DND-41 (cell line): ENCODE measurements at regions not wholly inside any gene's neighbourhood (a gene's known extent, or its start where the extent isn't known, plus 50 kb on each side); places are given as distances from the start of the nearest gene placed in this dataset.

Experiments
- ATAC-seq: fragments of 200-7000 bp; cut with Tn5 transposase; 3 replicates; pipeline ENCODE4 v1.9.1; 2021; ENCODE audit warnings: low read depth; ENCODE audit not compliant: insufficient read depth
- DNase-seq: peaks from one replicate; pipeline ENCODE4 v3.0.0-alpha.2; 2020
- H2AFZ ChIP-seq: 2 replicates; pipeline ENCODE4 v1.6.0; 2012; ENCODE audit warnings: low read depth, low read length
- H3K27ac ChIP-seq: 2 replicates; pipeline ENCODE4 v1.5.1; 2012; ENCODE audit warnings: low read length, inconsistent platforms
- H3K27me3 ChIP-seq: fragments of 200-600 bp; sonication (generic); 2 replicates; pipeline ENCODE4 v1.6.0; 2012; ENCODE audit warnings: low read length, mild to moderate bottlenecking, inconsistent platforms; ENCODE audit not compliant: insufficient read depth, poor library complexity
- H3K36me3 ChIP-seq: 2 replicates; pipeline ENCODE4 v1.5.1; 2012; ENCODE audit warnings: low read length, inconsistent platforms; ENCODE audit not compliant: insufficient read depth
- H3K4me1 ChIP-seq: 2 replicates; pipeline ENCODE4 v1.5.1; 2012; ENCODE audit warnings: mild to moderate bottlenecking, low read length; ENCODE audit not compliant: insufficient read depth
- H3K4me2 ChIP-seq: 2 replicates; pipeline ENCODE4 v1.6.0; 2012; ENCODE audit warnings: mild to moderate bottlenecking, moderate library complexity, low read length, inconsistent platforms; ENCODE audit not compliant: insufficient read depth
- H3K4me3 ChIP-seq, 2 experiments: fragments of 200-600 bp in 1 of 2; shearing (Covaris generic) in 1 of 2; 2 replicates each; pipeline ENCODE4 v1.5.1; 2012 to 2016; ENCODE audit warnings: inconsistent platforms in 2 of 2, low read length in 2 of 2, mild to moderate bottlenecking in 2 of 2, low read depth in 1 of 2, moderate library complexity in 1 of 2
- H3K79me2 ChIP-seq: 2 replicates; pipeline ENCODE4 v1.6.0; 2012; ENCODE audit warnings: low read length, inconsistent platforms; ENCODE audit not compliant: insufficient read depth
- H3K9ac ChIP-seq: 2 replicates; pipeline ENCODE4 v1.6.0; 2012; ENCODE audit warnings: low read depth, mild to moderate bottlenecking, inconsistent platforms, low read length, moderate library complexity
- H3K9me3 ChIP-seq: 2 replicates; pipeline ENCODE4 v1.5.1; 2012; ENCODE audit warnings: low read length, moderate library complexity, mild to moderate bottlenecking, inconsistent platforms; ENCODE audit not compliant: insufficient read depth, severe bottlenecking
- H4K20me1 ChIP-seq: 2 replicates; pipeline ENCODE4 v1.6.0; 2012; ENCODE audit warnings: low read length; ENCODE audit not compliant: insufficient read depth
- EZH2 ChIP-seq: IDR thresholded peaks from 3 replicates; pipeline ENCODE4 v1.6.1; 2012; ENCODE audit warnings: borderline replicate concordance, low read depth, mild to moderate bottlenecking, moderate library complexity, low read length, inconsistent platforms; ENCODE audit not compliant: severe bottlenecking
- TF ChIP-seq, protein P1 (sequence below): IDR thresholded peaks from 2 replicates; pipeline ENCODE4 v1.5.1; 2012; ENCODE audit warnings: borderline replicate concordance, low read length, moderate library complexity, mild to moderate bottlenecking; ENCODE audit not compliant: poor library complexity, severe bottlenecking; ENCODE audit errors: extremely low read depth

DNA sequence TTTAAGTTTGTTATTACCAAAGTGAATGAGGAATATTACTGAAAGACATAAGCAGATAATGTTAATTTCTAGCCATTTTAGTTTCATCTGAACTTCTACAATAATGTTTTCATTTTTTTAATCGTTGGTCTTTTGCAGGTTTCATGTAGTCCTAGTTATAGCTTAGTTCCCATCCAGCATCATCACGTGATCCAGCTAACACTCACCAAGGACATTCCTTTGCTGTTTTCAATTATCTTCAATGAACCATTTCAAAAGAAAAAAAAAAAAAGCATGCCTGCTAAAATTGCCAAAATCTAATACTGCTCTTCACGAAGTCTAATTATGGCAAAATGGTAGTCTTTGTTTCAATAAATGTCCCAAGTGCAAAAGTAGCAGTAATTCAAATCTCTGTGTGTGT lies 187.7 kb upstream of the ATXN7L3B start:
- no peaks in the 10 kb centered on the region for H3K36me3 ChIP-seq
- no peak overlapping the region for H3K9ac ChIP-seq
- H3K79me2 ChIP-seq, result no peaks in the 10 kb centered on the region
- H3K27me3 ChIP-seq, result no peaks in the 10 kb centered on the region
- DNase-seq, result no peak
- TF ChIP-seq EZH2, result no peak
- TF ChIP-seq, protein P1, sequence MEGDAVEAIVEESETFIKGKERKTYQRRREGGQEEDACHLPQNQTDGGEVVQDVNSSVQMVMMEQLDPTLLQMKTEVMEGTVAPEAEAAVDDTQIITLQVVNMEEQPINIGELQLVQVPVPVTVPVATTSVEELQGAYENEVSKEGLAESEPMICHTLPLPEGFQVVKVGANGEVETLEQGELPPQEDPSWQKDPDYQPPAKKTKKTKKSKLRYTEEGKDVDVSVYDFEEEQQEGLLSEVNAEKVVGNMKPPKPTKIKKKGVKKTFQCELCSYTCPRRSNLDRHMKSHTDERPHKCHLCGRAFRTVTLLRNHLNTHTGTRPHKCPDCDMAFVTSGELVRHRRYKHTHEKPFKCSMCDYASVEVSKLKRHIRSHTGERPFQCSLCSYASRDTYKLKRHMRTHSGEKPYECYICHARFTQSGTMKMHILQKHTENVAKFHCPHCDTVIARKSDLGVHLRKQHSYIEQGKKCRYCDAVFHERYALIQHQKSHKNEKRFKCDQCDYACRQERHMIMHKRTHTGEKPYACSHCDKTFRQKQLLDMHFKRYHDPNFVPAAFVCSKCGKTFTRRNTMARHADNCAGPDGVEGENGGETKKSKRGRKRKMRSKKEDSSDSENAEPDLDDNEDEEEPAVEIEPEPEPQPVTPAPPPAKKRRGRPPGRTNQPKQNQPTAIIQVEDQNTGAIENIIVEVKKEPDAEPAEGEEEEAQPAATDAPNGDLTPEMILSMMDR, result no peak
- H3K4me3 ChIP-seq, result no peak overlapping the region
- no peak for ATAC-seq
- H3K9me3 ChIP-seq, result no peaks in the 10 kb centered on the region
- H4K20me1 ChIP-seq, result no peaks in the 10 kb centered on the region
- no peak overlapping the region for H3K4me2 ChIP-seq
- no peak overlapping the region for H2AFZ ChIP-seq
- no peaks in the 10 kb centered on the region for H3K4me1 ChIP-seq
- no peak overlapping the region for H3K27ac ChIP-seq

DNA sequence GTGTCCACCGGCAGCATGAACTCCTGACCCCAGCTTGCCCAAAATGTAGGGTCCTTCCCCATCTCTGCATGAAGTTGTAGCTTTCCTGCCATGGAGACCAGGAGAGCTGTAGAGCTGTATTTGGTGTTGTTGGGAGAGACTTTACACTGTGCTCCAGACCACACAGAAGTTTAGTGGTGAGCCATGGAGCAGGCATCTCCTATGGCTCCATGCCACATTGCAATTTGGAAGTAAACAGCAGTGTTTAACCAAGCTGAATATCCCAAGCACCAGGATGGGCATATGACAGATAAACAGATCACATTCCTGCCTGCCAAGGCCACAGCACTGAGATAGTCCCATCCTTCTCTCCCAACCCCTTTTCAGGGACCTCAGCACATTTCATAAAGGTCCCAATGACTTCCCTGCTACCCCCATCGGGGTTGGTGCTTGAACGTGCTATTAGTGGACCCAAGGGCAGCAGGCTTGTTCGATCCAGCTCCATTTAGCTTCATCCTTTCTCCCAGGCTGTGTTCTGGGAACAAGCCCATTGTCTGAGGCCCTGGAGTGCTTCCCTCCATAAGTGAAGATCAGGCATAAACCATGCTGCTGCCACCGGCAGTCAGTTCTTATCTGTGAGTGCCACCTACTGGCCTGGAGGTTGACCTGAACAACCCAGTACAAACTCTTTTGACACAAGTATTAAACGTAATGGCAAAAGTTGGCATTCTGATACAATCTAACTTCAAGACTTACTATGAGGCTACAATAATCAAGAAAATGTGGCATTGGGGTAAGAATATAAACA lies 172.3 kb upstream of the ATXN7L3B start:
- H3K4me2 ChIP-seq, result no peak overlapping the region
- H3K27me3 ChIP-seq, result no peaks in the 10 kb centered on the region
- peak; percentile 42 for DNase-seq
- no peak for TF ChIP-seq EZH2
- TF ChIP-seq, protein P1, result peak; percentile 70
- H3K27ac ChIP-seq, result no peak overlapping the region
- H2AFZ ChIP-seq, result peak overlapping the region; percentile 62
- ATAC-seq, result peak; percentile 76
- H3K9ac ChIP-seq, result no peak overlapping the region
- H3K36me3 ChIP-seq, result no peaks in the 10 kb centered on the region
- H3K4me3 ChIP-seq, result no peak overlapping the region
- no peaks in the 10 kb centered on the region for H4K20me1 ChIP-seq
- H3K79me2 ChIP-seq, result no peaks in the 10 kb centered on the region
- no peaks in the 10 kb centered on the region for H3K4me1 ChIP-seq
- no peaks in the 10 kb centered on the region for H3K9me3 ChIP-seq

DNA sequence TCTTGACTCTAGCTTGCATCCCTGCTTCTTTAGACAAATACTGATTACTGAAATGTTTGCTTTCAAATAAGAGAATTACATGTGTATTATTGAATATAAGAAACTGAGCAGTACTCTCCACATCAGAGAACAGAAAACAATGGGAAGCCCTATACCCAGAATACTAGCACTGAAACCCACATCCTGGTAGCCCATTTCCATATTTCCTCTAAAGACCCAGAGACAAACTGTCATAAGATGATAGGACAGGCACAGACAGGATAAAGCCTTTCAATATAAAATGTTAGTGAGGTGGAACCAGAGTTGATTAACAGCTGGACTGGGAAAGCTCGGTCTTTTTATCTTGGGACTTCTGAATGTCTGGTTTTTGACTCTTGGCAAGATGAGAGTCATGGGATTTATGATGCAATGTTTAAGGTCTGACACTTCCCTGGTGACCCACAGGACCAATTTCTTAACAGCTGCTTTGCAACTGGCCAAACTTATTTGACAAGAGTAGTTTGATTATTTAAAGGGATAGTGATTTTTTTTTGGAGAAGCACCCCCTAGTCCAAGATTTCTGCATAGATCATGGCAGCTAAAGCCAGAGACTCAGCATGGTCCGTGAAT lies 166.9 kb upstream of the ATXN7L3B start:
- Histone ChIP-seq H3K27ac (no peak overlapping the region), H4K20me1 (no peaks in the 10 kb centered on the region), H3K36me3 (no peaks in the 10 kb centered on the region), H3K9ac (no peak overlapping the region), H3K4me1 (no peaks in the 10 kb centered on the region), H2AFZ (no peak overlapping the region), H3K9me3 (no peaks in the 10 kb centered on the region), H3K79me2 (no peaks in the 10 kb centered on the region), H3K4me2 (no peak overlapping the region), H3K4me3 (no peak overlapping the region), H3K27me3 (no peaks in the 10 kb centered on the region)
- DNase-seq (no peak), ATAC-seq (peak; percentile 62)
- TF ChIP-seq EZH2, result no peak
- TF ChIP-seq, protein P1, result no peak
